Gastroesophageal sphincter (tissue), 3 donors: ENCODE measurements at regions not wholly inside any gene's neighbourhood (a gene's known extent, or its start where the extent isn't known, plus 50 kb on each side); places are given as distances from the start of the nearest gene placed in this dataset.

Experiments used
- EP300 ChIP-seq: sonication (generic); formaldehyde crosslinking; IDR thresholded peaks from one replicate; pipeline ENCODE4 v1.6.1; 2017; ENCODE audit warnings: antibody characterized with exemption, mild to moderate bottlenecking
- POLR2A ChIP-seq, 2 donors: fragments of 450-650 bp; IDR thresholded peaks; one replicate each; pipeline ENCODE4 v1.6.1; 2017; ENCODE audit warnings: antibody characterized with exemption in 2 of 2, mild to moderate bottlenecking in 2 of 2, moderate library complexity in 1 of 2
- POLR2AphosphoS5 ChIP-seq: sonication (generic); formaldehyde crosslinking; IDR thresholded peaks from one replicate; pipeline ENCODE4 v1.6.1; 2017; ENCODE audit warnings: antibody characterized with exemption
- TF ChIP-seq, protein P1 (sequence below), 4 experiments: fragments of 200-600 bp in 2 of 4; fragments of 450-650 bp in 2 of 4; sonication (generic) in 1 of 4; IDR thresholded peaks; one replicate each; pipeline ENCODE4 v1.5.1; 2017 to 2019; ENCODE audit warnings: antibody characterized with exemption in 4 of 4, mild to moderate bottlenecking in 2 of 4, moderate library complexity in 2 of 4

DNA sequence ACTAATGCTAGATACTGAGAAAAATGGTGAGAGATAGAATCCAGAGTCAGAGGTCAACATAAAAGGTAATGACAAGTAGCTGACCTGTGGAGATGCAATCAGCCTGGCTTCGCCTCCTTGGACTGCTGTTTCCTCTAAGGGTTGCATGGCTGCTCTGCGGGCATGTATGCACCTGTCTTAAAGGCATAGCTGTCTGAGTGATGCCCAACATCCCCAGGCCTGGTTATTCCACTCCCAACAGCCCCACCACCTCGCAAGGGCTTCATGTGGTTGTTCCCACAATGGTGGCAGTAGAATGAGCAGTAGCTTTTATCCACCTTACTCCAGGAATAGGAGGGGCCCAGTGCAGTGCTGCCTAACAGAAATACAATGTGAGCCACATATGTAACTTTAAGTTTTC, 69.7 kb upstream of the ALK start:
- TF ChIP-seq, protein P1, sequence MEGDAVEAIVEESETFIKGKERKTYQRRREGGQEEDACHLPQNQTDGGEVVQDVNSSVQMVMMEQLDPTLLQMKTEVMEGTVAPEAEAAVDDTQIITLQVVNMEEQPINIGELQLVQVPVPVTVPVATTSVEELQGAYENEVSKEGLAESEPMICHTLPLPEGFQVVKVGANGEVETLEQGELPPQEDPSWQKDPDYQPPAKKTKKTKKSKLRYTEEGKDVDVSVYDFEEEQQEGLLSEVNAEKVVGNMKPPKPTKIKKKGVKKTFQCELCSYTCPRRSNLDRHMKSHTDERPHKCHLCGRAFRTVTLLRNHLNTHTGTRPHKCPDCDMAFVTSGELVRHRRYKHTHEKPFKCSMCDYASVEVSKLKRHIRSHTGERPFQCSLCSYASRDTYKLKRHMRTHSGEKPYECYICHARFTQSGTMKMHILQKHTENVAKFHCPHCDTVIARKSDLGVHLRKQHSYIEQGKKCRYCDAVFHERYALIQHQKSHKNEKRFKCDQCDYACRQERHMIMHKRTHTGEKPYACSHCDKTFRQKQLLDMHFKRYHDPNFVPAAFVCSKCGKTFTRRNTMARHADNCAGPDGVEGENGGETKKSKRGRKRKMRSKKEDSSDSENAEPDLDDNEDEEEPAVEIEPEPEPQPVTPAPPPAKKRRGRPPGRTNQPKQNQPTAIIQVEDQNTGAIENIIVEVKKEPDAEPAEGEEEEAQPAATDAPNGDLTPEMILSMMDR (IDR thresholded peaks at IDR 0.05): no peak
- TF ChIP-seq POLR2AphosphoS5 (no peak), POLR2A (IDR thresholded peaks at IDR 0.05) (no peak), EP300 (no peak)
